Activated CD8-positive, alpha-beta T cell treated with anti-CD3 and anti-CD28 coated beads for 36 hours (primary cell): ENCODE measurements at regions not wholly inside any gene's neighbourhood (a gene's known extent, or its start where the extent isn't known, plus 50 kb on each side); places are given as distances from the start of the nearest gene placed in this dataset.

ENCODE experiments used
- ATAC-seq: fragments of 200-7000 bp; cut with Tn5 transposase; one replicate; pipeline ENCODE4 v1.10.0; 2021; ENCODE audit warnings: mild to moderate bottlenecking, moderate library complexity
- CTCF ChIA-PET: fragments of 350-600 bp; sonication (Branson Sonifier 250); formaldehyde crosslinking; loops from one replicate; lab custom pipeline; 2021; ENCODE audit warnings: antibody characterized with exemption; lab: Charles Lee
- POLR2A ChIA-PET: fragments of 350-600 bp; sonication (Branson Sonifier 250); formaldehyde crosslinking; loops from one replicate; lab custom pipeline; 2021; ENCODE audit warnings: antibody characterized with exemption; lab: Charles Lee
- DNase-seq: peaks from one replicate; pipeline ENCODE4 v3.0.0-alpha.2; 2020
- H3K27ac Mint-ChIP-seq: one replicate; pipeline ENCODE4 v1.8.0; 2021; ENCODE audit warnings: mild to moderate bottlenecking, mixed read lengths
- H3K27me3 Mint-ChIP-seq: one replicate; pipeline ENCODE4 v1.8.0; 2021; ENCODE audit warnings: mixed read lengths
- H3K36me3 Mint-ChIP-seq: one replicate; pipeline ENCODE4 v1.8.0; 2021; ENCODE audit warnings: low read depth, mixed read lengths
- H3K4me1 Mint-ChIP-seq: one replicate; pipeline ENCODE4 v1.8.0; 2021; ENCODE audit warnings: low read depth, mixed read lengths
- H3K4me3 Mint-ChIP-seq: one replicate; pipeline ENCODE4 v1.8.0; 2021; ENCODE audit warnings: mild to moderate bottlenecking, moderate library complexity, mixed read lengths
- H3K9me3 Mint-ChIP-seq: one replicate; pipeline ENCODE4 v1.8.0; 2021; ENCODE audit warnings: mixed read lengths
- intact Hi-C: fragments of 100-400 bp; cut with micrococcal nuclease; formaldehyde crosslinking; loops from one replicate; pipeline ENCODE4 v1.10.0; 2022
- TF ChIP-seq, protein P1 (sequence below): fragments of 200-600 bp; IDR thresholded peaks from one replicate; pipeline ENCODE4 v1.8.0; 2022; ENCODE audit warnings: antibody characterized with exemption, mild to moderate bottlenecking

DNA sequence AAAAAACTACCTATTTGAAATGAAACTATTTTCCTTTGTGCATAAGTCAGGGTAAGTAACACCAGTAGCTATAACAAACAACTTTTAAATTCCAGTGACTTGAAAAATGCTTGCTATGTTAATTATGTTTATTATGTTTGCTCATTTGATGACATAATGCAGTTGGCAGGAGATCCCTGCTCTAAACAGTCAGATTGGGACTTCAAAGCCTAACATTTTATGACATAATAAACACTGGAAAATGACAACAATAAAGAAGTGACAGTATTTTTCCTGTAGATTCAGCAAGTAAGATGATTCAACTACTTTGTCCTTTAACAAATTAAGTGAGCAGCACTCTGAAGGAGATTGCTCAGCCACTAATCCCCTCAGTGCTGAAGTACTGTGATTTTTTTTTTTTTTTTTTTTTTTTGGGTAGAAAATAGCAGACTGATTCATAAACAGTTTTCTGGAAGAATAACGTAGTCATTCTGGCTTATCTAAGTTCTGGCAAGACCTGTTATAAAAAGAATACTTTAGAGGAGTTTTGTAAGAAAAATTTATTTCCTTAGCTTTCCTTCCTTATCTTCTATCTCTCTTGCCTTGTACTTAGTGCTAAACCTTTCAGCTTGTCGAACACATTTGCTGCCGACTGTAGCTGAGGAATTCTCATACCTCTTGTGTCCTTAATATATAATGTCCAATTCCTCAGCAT is 207.2 kb downstream of the PTGER3 start:
- H3K4me1 Mint-ChIP-seq: no peaks in the 10 kb centered on the region
- ChIA-PET CTCF (interaction anchor here (1.6 kb wide), 1 partner anchor 10 kb away, joined by 4 read pairs; no protein-coding TSS in a partner anchor), POLR2A (interaction anchor here (0.6 kb wide), 1 partner anchor 16 kb away, joined by 3 read pairs; no protein-coding TSS in a partner anchor)
- H3K27me3 Mint-ChIP-seq: no peaks in the 10 kb centered on the region
- intact Hi-C loops: no loop called here
- no peaks in the 10 kb centered on the region for H3K36me3 Mint-ChIP-seq
- H3K27ac Mint-ChIP-seq: no peak overlapping the region
- ATAC-seq: no peak
- no peak for DNase-seq
- TF ChIP-seq, protein P1, sequence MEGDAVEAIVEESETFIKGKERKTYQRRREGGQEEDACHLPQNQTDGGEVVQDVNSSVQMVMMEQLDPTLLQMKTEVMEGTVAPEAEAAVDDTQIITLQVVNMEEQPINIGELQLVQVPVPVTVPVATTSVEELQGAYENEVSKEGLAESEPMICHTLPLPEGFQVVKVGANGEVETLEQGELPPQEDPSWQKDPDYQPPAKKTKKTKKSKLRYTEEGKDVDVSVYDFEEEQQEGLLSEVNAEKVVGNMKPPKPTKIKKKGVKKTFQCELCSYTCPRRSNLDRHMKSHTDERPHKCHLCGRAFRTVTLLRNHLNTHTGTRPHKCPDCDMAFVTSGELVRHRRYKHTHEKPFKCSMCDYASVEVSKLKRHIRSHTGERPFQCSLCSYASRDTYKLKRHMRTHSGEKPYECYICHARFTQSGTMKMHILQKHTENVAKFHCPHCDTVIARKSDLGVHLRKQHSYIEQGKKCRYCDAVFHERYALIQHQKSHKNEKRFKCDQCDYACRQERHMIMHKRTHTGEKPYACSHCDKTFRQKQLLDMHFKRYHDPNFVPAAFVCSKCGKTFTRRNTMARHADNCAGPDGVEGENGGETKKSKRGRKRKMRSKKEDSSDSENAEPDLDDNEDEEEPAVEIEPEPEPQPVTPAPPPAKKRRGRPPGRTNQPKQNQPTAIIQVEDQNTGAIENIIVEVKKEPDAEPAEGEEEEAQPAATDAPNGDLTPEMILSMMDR: no peak
- H3K4me3 Mint-ChIP-seq: no peak overlapping the region
- H3K9me3 Mint-ChIP-seq: no peaks in the 10 kb centered on the region

DNA sequence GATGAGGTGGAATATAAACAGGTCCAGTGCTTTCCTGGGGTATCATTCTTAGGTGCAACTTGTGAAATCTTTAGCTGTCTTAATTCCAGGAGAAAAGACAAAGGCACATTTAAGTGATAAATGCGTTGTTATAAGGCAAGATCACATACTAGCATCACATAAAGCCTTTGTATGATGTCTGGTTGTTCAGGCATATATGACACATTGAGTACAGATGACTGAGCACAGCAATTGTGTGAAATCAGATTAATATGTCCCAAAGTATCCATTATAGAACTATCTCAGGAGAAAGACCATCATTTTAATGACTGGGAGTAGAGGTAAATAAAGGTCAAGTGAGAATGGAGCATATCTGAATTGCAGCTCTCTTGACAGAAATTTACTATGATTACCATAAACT is 205.1 kb downstream of the PTGER3 start:
- POLR2A ChIA-PET: no interaction called here

DNA sequence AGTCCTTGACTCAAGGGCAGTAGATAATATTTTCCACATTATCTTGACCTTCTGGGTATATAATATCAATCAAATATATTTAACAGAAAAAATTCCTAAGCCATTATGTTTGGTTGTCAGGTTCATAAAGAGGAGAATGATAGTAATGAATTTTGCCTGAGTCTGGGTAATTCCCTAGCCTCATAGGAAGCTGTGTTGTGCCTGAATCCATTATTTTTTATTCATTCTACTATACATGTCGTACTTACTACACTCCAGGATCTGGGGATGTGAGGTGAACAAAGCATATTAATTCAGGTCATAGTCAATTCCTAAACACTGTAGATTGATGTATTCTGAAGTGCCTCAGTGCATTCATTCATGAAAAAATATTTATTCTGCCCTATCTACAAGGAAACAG is 204.2 kb downstream of the PTGER3 start:
- TF ChIP-seq, protein P1: no peak
- Mint-ChIP-seq H3K27ac (no peak overlapping the region), H3K9me3 (no peaks in the 10 kb centered on the region), H3K4me1 (no peaks in the 10 kb centered on the region), H3K27me3 (no peaks in the 10 kb centered on the region), H3K36me3 (no peaks in the 10 kb centered on the region), H3K4me3 (no peak overlapping the region)
- ChIA-PET POLR2A (no interaction called here), CTCF (no interaction called here)
- intact Hi-C loops: no loop called here
- DNase-seq: no peak
- no peak for ATAC-seq

More for the DNA sequence above, 205.1 kb downstream of the PTGER3 start:
- Mint-ChIP-seq H3K4me1 (no peaks in the 10 kb centered on the region), H3K27me3 (no peaks in the 10 kb centered on the region), H3K36me3 (no peaks in the 10 kb centered on the region), H3K27ac (no peak overlapping the region), H3K9me3 (no peaks in the 10 kb centered on the region), H3K4me3 (no peak overlapping the region)
- no peak for ATAC-seq
- TF ChIP-seq, protein P1: no peak
- CTCF ChIA-PET: no interaction called here
- intact Hi-C loops: no loop called here
- no peak for DNase-seq

DNA sequence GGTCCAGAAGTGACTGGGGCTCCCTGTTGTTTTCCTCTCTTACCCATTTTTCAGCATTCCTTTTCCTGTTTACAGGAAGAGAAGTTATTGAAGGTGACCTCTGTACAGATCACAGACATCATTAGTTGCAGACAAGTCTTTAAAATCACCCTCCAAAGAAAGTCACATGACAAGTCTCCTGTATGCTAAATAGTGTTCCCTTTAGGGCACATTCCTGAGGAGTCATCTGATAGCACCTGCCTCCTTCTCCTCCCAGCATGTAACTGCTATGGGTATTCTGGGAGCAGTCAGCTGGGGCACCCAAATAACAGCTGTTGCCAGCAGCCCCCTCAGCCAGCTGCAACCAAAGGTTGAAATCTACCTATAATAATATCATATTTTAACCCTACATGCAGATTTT is 200.6 kb downstream of the PTGER3 start:
- POLR2A ChIA-PET: no interaction called here
- Mint-ChIP-seq H3K27ac (no peak overlapping the region), H3K4me3 (no peak overlapping the region), H3K4me1 (no peaks in the 10 kb centered on the region), H3K9me3 (no peaks in the 10 kb centered on the region), H3K27me3 (no peaks in the 10 kb centered on the region), H3K36me3 (no peaks in the 10 kb centered on the region)
- no peak for ATAC-seq
- intact Hi-C loops: no loop called here
- no peak for DNase-seq
- TF ChIP-seq, protein P1: no peak
- CTCF ChIA-PET: no interaction called here

DNA sequence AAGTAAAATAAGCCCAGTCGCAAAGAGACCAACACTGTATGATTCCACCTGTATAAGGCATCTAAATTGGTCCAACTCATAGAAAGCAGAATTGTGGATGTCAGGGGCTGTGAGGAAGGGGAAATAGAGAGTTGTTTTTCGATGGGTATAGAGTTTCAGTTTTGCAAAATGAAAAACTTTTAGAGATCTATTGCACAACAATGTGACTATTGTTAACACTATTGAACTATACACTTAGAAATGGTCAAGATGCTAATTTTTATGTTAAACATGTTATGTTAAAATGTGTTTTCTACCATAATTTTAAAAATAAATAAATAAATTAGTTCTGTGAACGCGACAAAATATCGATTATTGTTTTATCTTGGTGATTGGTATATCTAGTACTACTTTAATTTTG is 192.4 kb downstream of the PTGER3 start:
- no peak overlapping the region for H3K27ac Mint-ChIP-seq
- ATAC-seq (no peak), DNase-seq (no peak)
- no peaks in the 10 kb centered on the region for H3K36me3 Mint-ChIP-seq
- H3K4me3 Mint-ChIP-seq: no peak overlapping the region
- intact Hi-C loops: no loop called here
- no peaks in the 10 kb centered on the region for H3K4me1 Mint-ChIP-seq
- no peaks in the 10 kb centered on the region for H3K27me3 Mint-ChIP-seq
- POLR2A ChIA-PET: no interaction called here
- TF ChIP-seq, protein P1: no peak
- CTCF ChIA-PET: no interaction called here
- H3K9me3 Mint-ChIP-seq: no peaks in the 10 kb centered on the region
